ENCODE measurements at regions not wholly inside any gene's neighbourhood (a gene's known extent, or its start where the extent isn't known, plus 50 kb on each side); places are given as distances from the start of the nearest gene placed in this dataset.
"Not testable (repeated sequence)": the region's sequence is repeated elsewhere in the genome, so short reads cannot be mapped to it uniquely, and the experiment has no call there.

GRCh38 chr3:153866901-153867300 lies 254.3 kb upstream of the ARHGEF26 start:
- H3K4me1 ChIP-seq = no peaks in the 10 kb centered on the region
- in situ Hi-C loops (cut with MboI; ENCODE audit: low sequenced_read_pairs) = no loop called here

GRCh38 chr3:153874348-153874747 lies 246.8 kb upstream of the ARHGEF26 start:
- H3K9me3 ChIP-seq; H3K27me3 ChIP-seq (ENCODE audit: low read depth); H3K36me3 ChIP-seq (replicated peaks); H3K4me1 ChIP-seq; H3K4me3 ChIP-seq; DNase-seq (ENCODE audit: low spot score in 2 of 2); in situ Hi-C loops (cut with MboI; ENCODE audit: low sequenced_read_pairs): not testable (repeated sequence)

More at GRCh38 chr3:153866901-153867300, 254.3 kb upstream of the ARHGEF26 start:
- H3K27me3 ChIP-seq (ENCODE audit: low read depth) = no peaks in the 10 kb centered on the region
- DNase-seq (ENCODE audit: low spot score in 2 of 2) = no peak
- no peaks in the 10 kb centered on the region for H3K9me3 ChIP-seq
- H3K36me3 ChIP-seq (replicated peaks) = no peaks in the 10 kb centered on the region
- no peak overlapping the region for H3K4me3 ChIP-seq

- DNase-seq (ENCODE audit: low spot score in 2 of 2) = no peak
- in situ Hi-C loops (cut with MboI; ENCODE audit: low sequenced_read_pairs) = no loop called here
- Histone ChIP-seq H3K4me1 (no peaks in the 10 kb centered on the region), H3K9me3 (no peaks in the 10 kb centered on the region), H3K27me3 (ENCODE audit: low read depth) (peaks cover 2% of the 10 kb centered on the region; the same call in 1 of the 2 replicates), H3K4me3 (no peak overlapping the region), H3K36me3 (replicated peaks) (no peaks in the 10 kb centered on the region)
Observed at GRCh38 chr3:153880493-153880892, 240.7 kb upstream of the ARHGEF26 start.

GRCh38 chr3:153881201-153881600 lies 240.0 kb upstream of the ARHGEF26 start:
- H3K27me3 ChIP-seq (ENCODE audit: low read depth) = peaks cover 2% of the 10 kb centered on the region; the same call in 1 of the 2 replicates
- H3K4me3 ChIP-seq = no peak overlapping the region
- no peaks in the 10 kb centered on the region for H3K9me3 ChIP-seq
- H3K4me1 ChIP-seq = no peaks in the 10 kb centered on the region
- in situ Hi-C loops (cut with MboI; ENCODE audit: low sequenced_read_pairs) = no loop called here
- H3K36me3 ChIP-seq (replicated peaks) = no peaks in the 10 kb centered on the region
- no peak for DNase-seq (ENCODE audit: low spot score in 2 of 2)

- H3K36me3 ChIP-seq (replicated peaks) = no peaks in the 10 kb centered on the region
- H3K4me1 ChIP-seq = no peaks in the 10 kb centered on the region
- no peak overlapping the region for H3K4me3 ChIP-seq
- no peaks in the 10 kb centered on the region for H3K9me3 ChIP-seq
- peaks cover 2% of the 10 kb centered on the region; the same call in 1 of the 2 replicates for H3K27me3 ChIP-seq (ENCODE audit: low read depth)
- in situ Hi-C loops (cut with MboI; ENCODE audit: low sequenced_read_pairs) = no loop called here
- no peak for DNase-seq (ENCODE audit: low spot score in 2 of 2)
Observed at GRCh38 chr3:153885359-153885758, 235.8 kb upstream of the ARHGEF26 start.

GRCh38 chr3:153889905-153890334 lies 231.3 kb upstream of the ARHGEF26 start:
- Histone ChIP-seq H3K36me3 (replicated peaks) (no peaks in the 10 kb centered on the region), H3K9me3 (no peaks in the 10 kb centered on the region), H3K4me3 (no peak overlapping the region), H3K27me3 (ENCODE audit: low read depth) (0 out of 2 replicates have a peak, but pooled peaks cover 1% of the 10 kb centered on the region), H3K4me1 (no peaks in the 10 kb centered on the region)
- DNase-seq (ENCODE audit: low spot score in 2 of 2) = no peak
- in situ Hi-C loops (cut with MboI; ENCODE audit: low sequenced_read_pairs) = no loop called here

- no peak overlapping the region for H3K4me3 ChIP-seq
- DNase-seq (ENCODE audit: low spot score in 2 of 2) = no peak
- no peaks in the 10 kb centered on the region for H3K36me3 ChIP-seq (replicated peaks)
- 0 out of 2 replicates have a peak, but pooled peaks cover 2% of the 10 kb centered on the region for H3K27me3 ChIP-seq (ENCODE audit: low read depth)
- in situ Hi-C loops (cut with MboI; ENCODE audit: low sequenced_read_pairs) = no loop called here
- no peaks in the 10 kb centered on the region for H3K9me3 ChIP-seq
- no peaks in the 10 kb centered on the region for H3K4me1 ChIP-seq
Observed at GRCh38 chr3:153892126-153892525, 229.1 kb upstream of the ARHGEF26 start.

GRCh38 chr3:153894857-153895256 lies 226.3 kb upstream of the ARHGEF26 start:
- DNase-seq (ENCODE audit: low spot score in 2 of 2) = no peak
- no peaks in the 10 kb centered on the region for H3K36me3 ChIP-seq (replicated peaks)
- H3K4me3 ChIP-seq = no peak overlapping the region
- no peaks in the 10 kb centered on the region for H3K9me3 ChIP-seq
- 0 out of 2 replicates have a peak, but pooled peaks cover 2% of the 10 kb centered on the region for H3K27me3 ChIP-seq (ENCODE audit: low read depth)
- H3K4me1 ChIP-seq = no peaks in the 10 kb centered on the region
- in situ Hi-C loops (cut with MboI; ENCODE audit: low sequenced_read_pairs) = no loop called here

GRCh38 chr3:153896197-153896596 lies 225.0 kb upstream of the ARHGEF26 start:
- no peaks in the 10 kb centered on the region for H3K9me3 ChIP-seq
- in situ Hi-C loops (cut with MboI; ENCODE audit: low sequenced_read_pairs) = no loop called here
- H3K4me1 ChIP-seq = no peaks in the 10 kb centered on the region
- 0 out of 2 replicates have a peak, but pooled peaks cover 2% of the 10 kb centered on the region for H3K27me3 ChIP-seq (ENCODE audit: low read depth)
- no peak overlapping the region for H3K4me3 ChIP-seq
- no peak for DNase-seq (ENCODE audit: low spot score in 2 of 2)
- H3K36me3 ChIP-seq (replicated peaks) = no peaks in the 10 kb centered on the region

GRCh38 chr3:153897025-153897723 lies 224.0 kb upstream of the ARHGEF26 start:
- in situ Hi-C loops (cut with MboI; ENCODE audit: low sequenced_read_pairs) = no loop called here
- no peak for DNase-seq (ENCODE audit: low spot score in 2 of 2)
- no peaks in the 10 kb centered on the region for H3K36me3 ChIP-seq (replicated peaks)
- H3K4me3 ChIP-seq = no peak overlapping the region
- 0 out of 2 replicates have a peak, but pooled peaks cover 2% of the 10 kb centered on the region for H3K27me3 ChIP-seq (ENCODE audit: low read depth)
- H3K9me3 ChIP-seq = no peaks in the 10 kb centered on the region
- peaks cover 6% of the 10 kb centered on the region for H3K4me1 ChIP-seq

GRCh38 chr3:153897842-153898241 lies 223.3 kb upstream of the ARHGEF26 start:
- DNase-seq (ENCODE audit: low spot score in 2 of 2) = no peak
- H3K9me3 ChIP-seq = no peaks in the 10 kb centered on the region
- peaks cover 6% of the 10 kb centered on the region for H3K4me1 ChIP-seq
- H3K4me3 ChIP-seq = no peak overlapping the region
- 0 out of 2 replicates have a peak, but pooled peaks cover 2% of the 10 kb centered on the region for H3K27me3 ChIP-seq (ENCODE audit: low read depth)
- no peaks in the 10 kb centered on the region for H3K36me3 ChIP-seq (replicated peaks)
- in situ Hi-C loops (cut with MboI; ENCODE audit: low sequenced_read_pairs) = no loop called here

- Histone ChIP-seq H3K4me3 (no peak overlapping the region), H3K9me3 (no peaks in the 10 kb centered on the region), H3K4me1 (peaks cover 6% of the 10 kb centered on the region), H3K36me3 (replicated peaks) (no peaks in the 10 kb centered on the region), H3K27me3 (ENCODE audit: low read depth) (no peaks in the 10 kb centered on the region)
- DNase-seq (ENCODE audit: low spot score in 2 of 2) = peak in 1 of 2 experiments; percentile 82
- in situ Hi-C loops (cut with MboI; ENCODE audit: low sequenced_read_pairs) = no loop called here
Observed at GRCh38 chr3:153901152-153901551, 220.0 kb upstream of the ARHGEF26 start.

GRCh38 chr3:153901991-153902390 lies 219.2 kb upstream of the ARHGEF26 start:
- Histone ChIP-seq H3K4me1 (peaks cover 6% of the 10 kb centered on the region), H3K36me3 (replicated peaks) (no peaks in the 10 kb centered on the region), H3K27me3 (ENCODE audit: low read depth) (no peaks in the 10 kb centered on the region), H3K9me3 (no peaks in the 10 kb centered on the region), H3K4me3 (no peak overlapping the region)
- in situ Hi-C loops (cut with MboI; ENCODE audit: low sequenced_read_pairs) = no loop called here
- no peak for DNase-seq (ENCODE audit: low spot score in 2 of 2)

GRCh38 chr3:153903430-153903829 lies 217.8 kb upstream of the ARHGEF26 start:
- in situ Hi-C loops (cut with MboI; ENCODE audit: low sequenced_read_pairs) = no loop called here
- H3K4me3 ChIP-seq = no peak overlapping the region
- no peak for DNase-seq (ENCODE audit: low spot score in 2 of 2)
- H3K36me3 ChIP-seq (replicated peaks) = no peaks in the 10 kb centered on the region
- H3K4me1 ChIP-seq = peaks cover 6% of the 10 kb centered on the region
- no peaks in the 10 kb centered on the region for H3K27me3 ChIP-seq (ENCODE audit: low read depth)
- no peaks in the 10 kb centered on the region for H3K9me3 ChIP-seq

Measured in HAP-1 (cell line).